ENCODE measurements at regions not wholly inside any gene's neighbourhood (a gene's known extent, or its start where the extent isn't known, plus 50 kb on each side); places are given as distances from the start of the nearest gene placed in this dataset.
"Not testable (repeated sequence)": the region's sequence is repeated elsewhere in the genome, so short reads cannot be mapped to it uniquely, and the experiment has no call there.

DNA sequence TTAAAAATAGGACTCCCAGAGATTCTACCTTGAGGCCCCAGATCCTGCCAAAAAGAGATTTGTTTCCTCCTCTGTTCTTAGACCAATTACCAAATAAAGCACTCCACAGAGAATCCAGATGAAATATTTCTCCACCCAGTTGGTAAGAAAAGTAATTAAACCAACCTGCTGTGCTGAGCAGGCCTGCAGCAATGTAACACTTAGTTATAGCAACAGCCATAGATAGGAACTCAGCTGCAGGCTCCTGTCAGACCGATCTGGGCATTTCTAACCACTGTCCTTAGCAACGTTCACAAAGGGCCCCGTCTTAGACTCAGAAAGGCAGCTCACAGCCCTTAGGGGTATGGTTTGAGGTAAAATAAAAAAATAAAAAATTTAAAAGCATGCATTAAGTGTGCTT lies 271.1 kb downstream of the KCNRG start:
- intact Hi-C loops (cut with DNase I) = no loop called here
- no peak overlapping the region for H3K27ac ChIP-seq

DNA sequence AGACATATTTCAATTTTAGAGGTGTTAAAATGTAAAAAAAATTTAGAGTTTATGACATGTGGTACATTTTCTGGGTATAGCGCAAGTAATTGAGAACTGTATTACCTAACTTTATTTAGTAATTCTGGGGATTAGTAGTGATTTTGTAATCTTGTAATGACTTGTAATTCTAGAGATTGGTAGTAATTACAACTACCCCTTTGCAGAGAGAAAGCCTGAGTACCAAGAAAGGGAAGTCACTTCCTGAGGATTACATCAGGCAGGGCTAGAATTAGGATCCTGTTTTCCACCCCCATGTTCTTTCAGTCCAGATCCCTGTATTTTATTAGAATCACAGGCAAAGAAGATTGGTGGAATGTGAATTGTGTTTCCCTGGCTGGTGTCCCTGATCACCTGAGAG lies 274.9 kb downstream of the KCNRG start:
- Histone ChIP-seq H3K4me3 (no peak overlapping the region), H3K4me1 (no peaks in the 10 kb centered on the region), H3K36me3 (no peaks in the 10 kb centered on the region), H3K27me3 (no peaks in the 10 kb centered on the region), H3K27ac (no peak overlapping the region), H3K9me3 (peaks cover 0 to 6% of the 10 kb centered on the region in 2 donors)
- DNase-seq (ENCODE audit: low spot score in 2 of 2) = no peak
- intact Hi-C loops (cut with DNase I) = no loop called here
- no peak for TF ChIP-seq CTCF (IDR thresholded peaks at IDR 0.05)

More for the DNA sequence above, 271.1 kb downstream of the KCNRG start:
- H3K4me3 ChIP-seq = no peak overlapping the region
- H3K4me1 ChIP-seq = no peaks in the 10 kb centered on the region
- no peaks in the 10 kb centered on the region for H3K27me3 ChIP-seq
- TF ChIP-seq CTCF (IDR thresholded peaks at IDR 0.05) = no peak
- no peak for DNase-seq (ENCODE audit: low spot score in 2 of 2)
- H3K36me3 ChIP-seq = no peaks in the 10 kb centered on the region
- H3K9me3 ChIP-seq = peaks cover 3 to 4% of the 10 kb centered on the region in 2 donors

DNA sequence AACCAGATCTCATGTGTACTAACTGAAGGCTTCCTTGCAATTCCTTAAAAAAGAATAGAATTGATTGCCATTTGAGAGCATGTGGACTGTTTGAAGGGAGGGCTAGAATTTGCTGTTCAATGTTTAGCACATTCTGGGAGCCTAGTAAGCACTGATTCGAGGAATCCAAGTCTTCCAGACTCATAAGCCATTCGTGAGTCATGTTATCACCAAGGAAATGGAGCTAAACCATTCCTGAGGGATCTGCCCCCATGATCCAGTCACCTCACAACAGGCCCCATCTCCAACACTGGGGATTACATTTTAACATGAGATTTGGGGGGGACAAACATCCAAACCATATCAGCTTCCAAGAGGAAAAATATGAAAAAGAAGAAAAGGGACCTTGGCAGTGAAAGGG lies 276.4 kb downstream of the KCNRG start:
- H3K4me3 ChIP-seq = no peak overlapping the region

GRCh38 chr13:50292081-50292480 lies 276.8 kb downstream of the KCNRG start:
- Histone ChIP-seq H3K9me3 (peaks cover 0 to 6% of the 10 kb centered on the region in 2 donors), H3K4me1 (no peaks in the 10 kb centered on the region), H3K27ac (no peak overlapping the region), H3K4me3 (no peak overlapping the region), H3K27me3 (no peaks in the 10 kb centered on the region), H3K36me3 (no peaks in the 10 kb centered on the region)
- intact Hi-C loops (cut with DNase I) = no loop called here
- DNase-seq (ENCODE audit: low spot score in 2 of 2) = no peak
- TF ChIP-seq CTCF (IDR thresholded peaks at IDR 0.05) = no peak

More for the DNA sequence above, 276.4 kb downstream of the KCNRG start:
- TF ChIP-seq CTCF (IDR thresholded peaks at IDR 0.05) = no peak
- no peaks in the 10 kb centered on the region for H3K27me3 ChIP-seq
- H3K9me3 ChIP-seq = peaks cover 0 to 6% of the 10 kb centered on the region in 2 donors
- H3K4me1 ChIP-seq = no peaks in the 10 kb centered on the region
- intact Hi-C loops (cut with DNase I) = no loop called here
- DNase-seq (ENCODE audit: low spot score in 2 of 2) = no peak
- H3K36me3 ChIP-seq = no peaks in the 10 kb centered on the region
- H3K27ac ChIP-seq = no peak overlapping the region

GRCh38 chr13:50294425-50294824 lies 279.2 kb downstream of the KCNRG start:
- H3K4me1 ChIP-seq; H3K27ac ChIP-seq; H3K9me3 ChIP-seq; H3K27me3 ChIP-seq; H3K36me3 ChIP-seq; intact Hi-C loops (cut with DNase I); H3K4me3 ChIP-seq; DNase-seq (ENCODE audit: low spot score in 2 of 2): not testable (repeated sequence)

DNA sequence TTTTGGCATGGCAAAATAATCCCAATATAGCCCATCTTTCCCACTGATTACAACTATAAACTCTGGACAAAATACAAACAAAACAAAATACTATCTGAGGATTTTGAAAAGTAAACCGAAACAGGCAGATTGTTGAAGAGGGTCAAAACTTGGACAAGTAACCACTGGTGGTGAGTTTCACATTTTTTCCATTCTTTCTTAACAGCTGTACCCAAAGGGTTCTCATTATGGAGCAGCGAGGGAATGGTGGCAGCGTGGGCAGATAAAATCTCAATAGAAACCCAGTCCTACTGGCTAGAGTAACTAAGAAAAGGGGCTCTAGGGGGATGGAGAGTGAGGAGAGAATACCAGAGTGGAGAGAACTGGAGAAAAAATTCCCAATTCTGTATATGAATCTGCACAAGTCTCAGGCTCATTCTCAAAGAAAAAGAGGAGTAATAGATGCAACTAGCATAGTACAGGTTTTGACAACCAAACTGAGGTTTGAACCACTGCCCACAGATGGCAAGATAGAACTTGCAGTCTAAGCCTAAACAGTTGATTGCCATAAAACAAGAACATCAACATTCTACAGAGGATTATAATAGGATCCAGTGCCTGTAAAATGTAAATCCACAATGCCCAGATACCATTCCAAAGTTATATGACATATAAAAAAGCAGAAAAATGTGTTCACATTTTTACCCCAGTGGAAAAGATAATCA lies 284.5 kb downstream of the KCNRG start:
- Histone ChIP-seq H3K9me3 (peaks cover 0 to 4% of the 10 kb centered on the region in 2 donors), H3K27me3 (no peaks in the 10 kb centered on the region), H3K4me1 (no peaks in the 10 kb centered on the region), H3K4me3 (no peak overlapping the region), H3K36me3 (no peaks in the 10 kb centered on the region), H3K27ac (no peak overlapping the region)
- TF ChIP-seq CTCF (IDR thresholded peaks at IDR 0.05) = no peak
- intact Hi-C loops (cut with DNase I) = no loop called here
- DNase-seq (ENCODE audit: low spot score in 2 of 2) = no peak
